Loucy (cell line): ENCODE measurements at regions not wholly inside any gene's neighbourhood (a gene's known extent, or its start where the extent isn't known, plus 50 kb on each side); places are given as distances from the start of the nearest gene placed in this dataset.

ENCODE experiments used
- H2AFZ ChIP-seq: fragments of 200-600 bp; sonication (generic); 2 replicates; pipeline ENCODE4 v1.6.0; 2016; ENCODE audit warnings: antibody characterized with exemption, mild to moderate bottlenecking, low read length, moderate library complexity
- H3F3A ChIP-seq: fragments of 200-600 bp; 2 replicates; pipeline ENCODE4 v1.6.0; 2016; ENCODE audit warnings: antibody characterized with exemption, low read depth, mild to moderate bottlenecking
- H3K27me3 ChIP-seq: fragments of 200-600 bp; sonication (generic); 2 replicates; pipeline ENCODE4 v1.6.1; 2014; ENCODE audit warnings: low read length, mild to moderate bottlenecking; ENCODE audit not compliant: insufficient read depth, poor library complexity, severe bottlenecking
- H3K36me3 ChIP-seq: fragments of 200-600 bp; sonication (generic); 2 replicates; pipeline ENCODE4 v1.6.1; 2016; ENCODE audit warnings: low read length; ENCODE audit not compliant: insufficient read depth
- H3K4me1 ChIP-seq: fragments of 200-600 bp; sonication (generic); 2 replicates; pipeline ENCODE4 v1.5.1; 2014; ENCODE audit warnings: low read length, mild to moderate bottlenecking; ENCODE audit not compliant: insufficient read depth, poor library complexity, severe bottlenecking
- H3K4me2 ChIP-seq: fragments of 200-600 bp; sonication (generic); 2 replicates; pipeline ENCODE4 v1.6.0; 2014; ENCODE audit warnings: antibody characterized with exemption, low read length, low read depth, mild to moderate bottlenecking; ENCODE audit not compliant: poor library complexity, severe bottlenecking
- H3K4me3 ChIP-seq: fragments of 200-600 bp; sonication (generic); 2 replicates; pipeline ENCODE4 v1.5.1; 2014; ENCODE audit warnings: low read length, mild to moderate bottlenecking, mixed read lengths; ENCODE audit not compliant: poor library complexity, severe bottlenecking
- H3K79me2 ChIP-seq: fragments of 200-600 bp; sonication (generic); 2 replicates; pipeline ENCODE4 v1.6.1; 2014; ENCODE audit warnings: low read length; ENCODE audit not compliant: insufficient read depth
- H3K9ac ChIP-seq: fragments of 200-600 bp; sonication (generic); 2 replicates; pipeline ENCODE4 v1.6.0; 2014; ENCODE audit warnings: mild to moderate bottlenecking, low read depth, low read length, moderate library complexity; ENCODE audit not compliant: poor library complexity, severe bottlenecking
- H3K9me2 ChIP-seq: fragments of 200-600 bp; sonication (generic); replicated peaks from 2 replicates; pipeline ENCODE4 v1.6.1; 2016; ENCODE audit warnings: low read depth, low read length, mixed read lengths
- H3K9me3 ChIP-seq: fragments of 200-600 bp; sonication (generic); 2 replicates; pipeline ENCODE4 v1.6.1; 2014; ENCODE audit warnings: mild to moderate bottlenecking, antibody characterized with exemption, low read length, low read depth; ENCODE audit not compliant: insufficient read depth
- H4K20me1 ChIP-seq: fragments of 200-600 bp; sonication (generic); 2 replicates; pipeline ENCODE4 v1.6.0; 2014; ENCODE audit warnings: antibody characterized with exemption, low read length, mild to moderate bottlenecking; ENCODE audit not compliant: insufficient read depth, poor library complexity, severe bottlenecking
- EZH2phosphoT487 ChIP-seq: fragments of 200-600 bp; IDR thresholded peaks from 2 replicates; pipeline ENCODE4 v1.6.1; 2018; ENCODE audit warnings: antibody characterized with exemption, mild to moderate bottlenecking, moderate library complexity, borderline replicate concordance
- TF ChIP-seq, protein P1 (sequence below): fragments of 200-600 bp; sonication (generic); conservative IDR thresholded peaks from 2 replicates; pipeline ENCODE4 v1.5.1; 2014; ENCODE audit warnings: mild to moderate bottlenecking, antibody characterized with exemption, low read length

DNA sequence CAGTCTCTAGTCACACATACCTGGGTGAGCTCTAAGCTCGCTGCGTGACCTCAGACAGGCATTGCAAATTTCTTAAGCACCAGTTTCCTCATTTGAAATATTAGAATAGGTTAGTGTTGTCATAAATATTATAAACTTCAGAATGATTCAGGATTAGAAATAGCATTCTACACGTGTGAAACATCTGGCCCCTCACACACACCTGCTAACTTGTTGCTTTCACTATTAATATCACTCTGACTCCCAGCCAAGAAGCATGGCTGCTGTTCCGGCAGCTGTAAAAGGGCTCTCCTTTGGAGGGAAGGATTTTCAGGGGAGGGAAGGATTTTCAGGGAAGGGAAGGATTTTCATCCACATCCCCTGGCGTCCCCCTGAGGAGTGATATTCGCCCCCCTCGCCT, 161.3 kb upstream of the GPR12 start:
- Histone ChIP-seq H3K4me1 (peaks cover 26% of the 10 kb centered on the region), H3K36me3 (no peaks in the 10 kb centered on the region), H3K79me2 (no peaks in the 10 kb centered on the region), H3K4me2 (no peak overlapping the region), H3K9me3 (no peaks in the 10 kb centered on the region), H2AFZ (no peak overlapping the region), H3K9ac (no peak overlapping the region), H3F3A (no peaks in the 10 kb centered on the region), H3K4me3 (no peak overlapping the region), H3K27me3 (no peaks in the 10 kb centered on the region), H3K9me2 (no peaks in the 10 kb centered on the region), H4K20me1 (no peaks in the 10 kb centered on the region)
- TF ChIP-seq, protein P1, sequence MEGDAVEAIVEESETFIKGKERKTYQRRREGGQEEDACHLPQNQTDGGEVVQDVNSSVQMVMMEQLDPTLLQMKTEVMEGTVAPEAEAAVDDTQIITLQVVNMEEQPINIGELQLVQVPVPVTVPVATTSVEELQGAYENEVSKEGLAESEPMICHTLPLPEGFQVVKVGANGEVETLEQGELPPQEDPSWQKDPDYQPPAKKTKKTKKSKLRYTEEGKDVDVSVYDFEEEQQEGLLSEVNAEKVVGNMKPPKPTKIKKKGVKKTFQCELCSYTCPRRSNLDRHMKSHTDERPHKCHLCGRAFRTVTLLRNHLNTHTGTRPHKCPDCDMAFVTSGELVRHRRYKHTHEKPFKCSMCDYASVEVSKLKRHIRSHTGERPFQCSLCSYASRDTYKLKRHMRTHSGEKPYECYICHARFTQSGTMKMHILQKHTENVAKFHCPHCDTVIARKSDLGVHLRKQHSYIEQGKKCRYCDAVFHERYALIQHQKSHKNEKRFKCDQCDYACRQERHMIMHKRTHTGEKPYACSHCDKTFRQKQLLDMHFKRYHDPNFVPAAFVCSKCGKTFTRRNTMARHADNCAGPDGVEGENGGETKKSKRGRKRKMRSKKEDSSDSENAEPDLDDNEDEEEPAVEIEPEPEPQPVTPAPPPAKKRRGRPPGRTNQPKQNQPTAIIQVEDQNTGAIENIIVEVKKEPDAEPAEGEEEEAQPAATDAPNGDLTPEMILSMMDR = no peak
- no peak for TF ChIP-seq EZH2phosphoT487

DNA sequence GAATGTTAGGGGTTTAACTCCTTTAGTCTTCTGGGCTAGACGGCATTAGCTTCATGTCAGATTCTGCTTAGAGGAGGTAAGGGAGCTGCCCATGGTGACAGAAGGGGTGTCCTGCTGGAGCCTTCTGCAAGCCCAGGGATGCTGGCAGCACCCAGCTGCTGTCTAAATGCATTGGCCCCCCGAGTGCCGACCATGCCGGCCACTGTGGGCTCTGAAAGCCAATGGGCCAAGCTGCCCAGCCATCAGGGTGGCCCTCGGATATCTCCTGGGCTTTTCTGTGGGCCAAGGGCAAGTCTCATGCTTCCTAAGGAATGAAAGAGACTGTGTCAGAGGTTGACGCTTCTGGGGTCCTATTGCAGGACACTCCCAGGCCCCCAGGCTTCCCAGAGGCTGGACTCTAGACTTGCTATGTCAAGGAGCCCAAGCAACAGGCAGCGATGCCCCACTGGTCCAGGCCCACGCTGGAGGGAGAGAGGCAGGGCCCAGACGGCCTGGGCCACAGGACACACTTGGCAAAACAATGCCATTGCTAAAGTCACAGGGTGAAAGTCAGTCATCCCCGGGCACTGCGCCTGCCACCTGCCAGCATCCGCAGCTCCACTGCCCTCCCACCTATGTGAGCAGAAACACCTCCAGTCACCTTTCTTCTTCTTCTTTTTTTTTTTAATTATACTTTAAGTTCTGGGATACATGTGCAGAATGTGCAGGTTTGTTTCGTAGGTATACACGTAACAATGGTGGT, 160.2 kb upstream of the GPR12 start:
- H3F3A ChIP-seq = no peaks in the 10 kb centered on the region
- no peaks in the 10 kb centered on the region for H4K20me1 ChIP-seq
- H3K79me2 ChIP-seq = no peaks in the 10 kb centered on the region
- no peak overlapping the region for H3K4me2 ChIP-seq
- no peaks in the 10 kb centered on the region for H3K9me2 ChIP-seq
- H3K36me3 ChIP-seq = no peaks in the 10 kb centered on the region
- no peak overlapping the region for H2AFZ ChIP-seq
- no peaks in the 10 kb centered on the region for H3K9me3 ChIP-seq
- TF ChIP-seq EZH2phosphoT487 = no peak
- TF ChIP-seq, protein P1 = no peak
- H3K9ac ChIP-seq = no peak overlapping the region
- H3K27me3 ChIP-seq = no peaks in the 10 kb centered on the region
- no peak overlapping the region for H3K4me3 ChIP-seq
- H3K4me1 ChIP-seq = peaks cover 32% of the 10 kb centered on the region

DNA sequence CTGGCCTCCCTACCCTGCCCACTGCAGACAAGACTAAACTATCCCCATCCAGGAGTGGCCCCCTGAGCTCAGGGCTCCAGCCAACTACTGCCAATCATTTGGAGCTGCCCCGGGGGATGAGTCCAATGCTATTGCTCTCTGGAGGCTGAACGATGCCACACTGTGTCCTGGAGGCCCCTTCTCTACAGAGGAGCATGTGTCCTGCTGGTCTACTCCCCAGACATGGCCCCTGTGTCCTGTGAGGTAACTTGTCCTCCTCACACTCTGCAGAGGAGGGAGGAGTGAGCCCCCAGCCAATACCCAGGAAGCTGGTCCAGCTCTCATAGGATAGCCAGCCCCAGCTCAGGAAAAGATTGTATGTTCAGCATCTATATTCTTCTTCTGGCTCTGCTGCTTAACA, 159.1 kb upstream of the GPR12 start:
- no peak overlapping the region for H3K4me3 ChIP-seq
- H3K36me3 ChIP-seq = no peaks in the 10 kb centered on the region
- no peaks in the 10 kb centered on the region for H3K79me2 ChIP-seq
- H3F3A ChIP-seq = no peaks in the 10 kb centered on the region
- H3K9ac ChIP-seq = no peak overlapping the region
- H3K27me3 ChIP-seq = no peaks in the 10 kb centered on the region
- no peaks in the 10 kb centered on the region for H3K9me2 ChIP-seq
- no peak overlapping the region for H2AFZ ChIP-seq
- no peak for TF ChIP-seq EZH2phosphoT487
- TF ChIP-seq, protein P1 = no peak
- no peak overlapping the region for H3K4me2 ChIP-seq
- no peaks in the 10 kb centered on the region for H4K20me1 ChIP-seq
- H3K9me3 ChIP-seq = no peaks in the 10 kb centered on the region
- H3K4me1 ChIP-seq = peaks cover 43% of the 10 kb centered on the region
